ENCODE measurements at regions not wholly inside any gene's neighbourhood (a gene's known extent, or its start where the extent isn't known, plus 50 kb on each side); places are given as distances from the start of the nearest gene placed in this dataset.

- H3K79me1 ChIP-seq (ENCODE audit: low read depth, low read length): no peaks in the 10 kb centered on the region
- no peak overlapping the region for H3K27ac ChIP-seq (ENCODE audit: low read depth, low read length)
- no peak for DNase-seq (ENCODE audit: low read depth in 1 of 2, low spot score in 2 of 2)
- no peaks in the 10 kb centered on the region for H3K9me3 ChIP-seq (ENCODE audit: insufficient read depth in 2 of 2, low read depth in 1 of 2, low read length in 1 of 2)
- H3K79me2 ChIP-seq (ENCODE audit: control insufficient read depth in 1 of 2, insufficient read depth in 2 of 2, low read length in 2 of 2): no peaks in the 10 kb centered on the region
- no peak overlapping the region for H3K4ac ChIP-seq (replicated peaks; ENCODE audit: insufficient read length, low read depth, low read length)
- no peak overlapping the region for H2AK5ac ChIP-seq (ENCODE audit: low read depth, low read length)
- FAIRE-seq: no peak
- no peak overlapping the region for H4K5ac ChIP-seq (ENCODE audit: insufficient read length, low read depth, low read length)
- no peaks in the 10 kb centered on the region; a peak in 1 of 8 replicates for H3K36me3 ChIP-seq (ENCODE audit: control insufficient read depth in 2 of 4, insufficient read depth in 4 of 4, low read length in 3 of 4)
- H3K23me2 ChIP-seq (ENCODE audit: low read depth, low read length): no peaks in the 10 kb centered on the region
- H2BK5ac ChIP-seq (ENCODE audit: low read depth, low read length): no peak overlapping the region
- no peak overlapping the region for H2AFZ ChIP-seq (ENCODE audit: low read length)
- no peaks in the 10 kb centered on the region for H3K27me3 ChIP-seq (replicated peaks in 1 of 4; ENCODE audit: control insufficient read depth in 3 of 4, extremely low read depth in 1 of 4, insufficient read depth in 3 of 4, low read length in 3 of 4)
- peaks cover 0 to 2% (median 0%) of the 10 kb centered on the region in 4 experiments; a peak in 1 of 7 replicates for H3K4me1 ChIP-seq (replicated peaks in 1 of 4; ENCODE audit: control insufficient read depth in 3 of 4, insufficient read depth in 4 of 4, low read length in 3 of 4)
- no peak overlapping the region for H3K56ac ChIP-seq (replicated peaks; ENCODE audit: insufficient read length, low read depth, low read length)
- H3K4me3 ChIP-seq (ENCODE audit: extremely low read depth in 1 of 4, insufficient read depth in 2 of 4, low read depth in 3 of 4, low read length in 4 of 4): no peak overlapping the region
- H3K18ac ChIP-seq (ENCODE audit: extremely low read depth, low read length): no peak overlapping the region
- no peak overlapping the region for H2BK120ac ChIP-seq (replicated peaks; ENCODE audit: low read depth, low read length)
- H2BK15ac ChIP-seq (ENCODE audit: low read length): no peak overlapping the region
- H4K20me1 ChIP-seq (replicated peaks in 1 of 2; ENCODE audit: control insufficient read depth in 1 of 2, insufficient read depth in 2 of 2, low read length in 2 of 2): no peaks in the 10 kb centered on the region
- no peak overlapping the region for H3K23ac ChIP-seq (ENCODE audit: insufficient read length)
- no peak overlapping the region for H3K4me2 ChIP-seq (ENCODE audit: insufficient read depth in 1 of 2, low read depth in 2 of 2, low read length in 2 of 2)
- no peak overlapping the region for H2BK12ac ChIP-seq (ENCODE audit: low read depth, low read length)
- no peak overlapping the region for H4K91ac ChIP-seq (replicated peaks; ENCODE audit: insufficient read length, low read length)
- H4K8ac ChIP-seq (ENCODE audit: extremely low read depth, insufficient read depth, low read length): no peak overlapping the region
- WGBS, 2 experiments (ENCODE audit: extremely low coverage in 1 of 2, insufficient coverage in 1 of 2, insufficient read length in 1 of 2, insufficient replicate concordance in 2 of 2, low coverage in 1 of 2, low lambda C conversion rate in 2 of 2, missing lambda C conversion rate in 1 of 2): 88% methylated on average over 4 of the region's 4 CpGs; no CpG with 5 or more reads in 1 of the 2 experiments
- ChIA-PET CTCF (ENCODE audit: partially characterized antibody) (no interaction called here), POLR2A (ENCODE audit: partially characterized antibody) (no interaction called here)
- no peak overlapping the region for H2BK20ac ChIP-seq (ENCODE audit: low read length)
- H3K14ac ChIP-seq (ENCODE audit: insufficient read length): no peak overlapping the region
- H3K9ac ChIP-seq (replicated peaks in 1 of 4; ENCODE audit: extremely low read depth in 1 of 4, low read depth in 3 of 4, low read length in 3 of 4): no peak overlapping the region
- TF ChIP-seq CHD1 (IDR thresholded peaks at IDR 0.05; ENCODE audit: low read depth, low read length) (no peak), SAP30 (IDR thresholded peaks at IDR 0.05; ENCODE audit: insufficient read depth, insufficient replicate concordance, low read length) (no peak), RNF2 (IDR thresholded peaks at IDR 0.05; ENCODE audit: borderline replicate concordance, low read depth, low read length, missing control alignments, poor library complexity, severe bottlenecking) (no peak), TAF1 (IDR thresholded peaks at IDR 0.05; ENCODE audit: low read depth, low read length) (no peak), NRF1 (IDR thresholded peaks at IDR 0.05; ENCODE audit: low read depth, low read length) (no peak), RXRA (IDR thresholded peaks at IDR 0.05; ENCODE audit: insufficient read depth, low read depth, low read length) (no peak), ASH2L (IDR thresholded peaks at IDR 0.05; ENCODE audit: low read length) (no peak)
- TF ChIP-seq, protein P1, sequence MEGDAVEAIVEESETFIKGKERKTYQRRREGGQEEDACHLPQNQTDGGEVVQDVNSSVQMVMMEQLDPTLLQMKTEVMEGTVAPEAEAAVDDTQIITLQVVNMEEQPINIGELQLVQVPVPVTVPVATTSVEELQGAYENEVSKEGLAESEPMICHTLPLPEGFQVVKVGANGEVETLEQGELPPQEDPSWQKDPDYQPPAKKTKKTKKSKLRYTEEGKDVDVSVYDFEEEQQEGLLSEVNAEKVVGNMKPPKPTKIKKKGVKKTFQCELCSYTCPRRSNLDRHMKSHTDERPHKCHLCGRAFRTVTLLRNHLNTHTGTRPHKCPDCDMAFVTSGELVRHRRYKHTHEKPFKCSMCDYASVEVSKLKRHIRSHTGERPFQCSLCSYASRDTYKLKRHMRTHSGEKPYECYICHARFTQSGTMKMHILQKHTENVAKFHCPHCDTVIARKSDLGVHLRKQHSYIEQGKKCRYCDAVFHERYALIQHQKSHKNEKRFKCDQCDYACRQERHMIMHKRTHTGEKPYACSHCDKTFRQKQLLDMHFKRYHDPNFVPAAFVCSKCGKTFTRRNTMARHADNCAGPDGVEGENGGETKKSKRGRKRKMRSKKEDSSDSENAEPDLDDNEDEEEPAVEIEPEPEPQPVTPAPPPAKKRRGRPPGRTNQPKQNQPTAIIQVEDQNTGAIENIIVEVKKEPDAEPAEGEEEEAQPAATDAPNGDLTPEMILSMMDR (IDR thresholded peaks at IDR 0.05; ENCODE audit: control extremely low read depth in 1 of 3, insufficient read depth in 1 of 3, low read depth in 1 of 3, low read length in 3 of 3): no peak
- TF ChIP-seq, protein P2, sequence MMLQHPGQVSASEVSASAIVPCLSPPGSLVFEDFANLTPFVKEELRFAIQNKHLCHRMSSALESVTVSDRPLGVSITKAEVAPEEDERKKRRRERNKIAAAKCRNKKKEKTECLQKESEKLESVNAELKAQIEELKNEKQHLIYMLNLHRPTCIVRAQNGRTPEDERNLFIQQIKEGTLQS (IDR thresholded peaks at IDR 0.05; ENCODE audit: insufficient read depth, low read depth, low read length): no peak
These were observed 425.5 kb downstream of the BCKDHB start for GRCh38 chr6:80531681-80532619.

Data from H1 (cell line).